GM19397 (cell line): ENCODE measurements at regions not wholly inside any gene's neighbourhood (a gene's known extent, or its start where the extent isn't known, plus 50 kb on each side); places are given as distances from the start of the nearest gene placed in this dataset.

ENCODE experiments used
- ATAC-seq: cut with Tn5 transposase; IDR thresholded peaks from one replicate; pipeline ENCODE4 v1.9.1; 2021; ENCODE audit warnings: mild to moderate bottlenecking, moderate library complexity; ENCODE audit not compliant: unreplicated experiment

DNA sequence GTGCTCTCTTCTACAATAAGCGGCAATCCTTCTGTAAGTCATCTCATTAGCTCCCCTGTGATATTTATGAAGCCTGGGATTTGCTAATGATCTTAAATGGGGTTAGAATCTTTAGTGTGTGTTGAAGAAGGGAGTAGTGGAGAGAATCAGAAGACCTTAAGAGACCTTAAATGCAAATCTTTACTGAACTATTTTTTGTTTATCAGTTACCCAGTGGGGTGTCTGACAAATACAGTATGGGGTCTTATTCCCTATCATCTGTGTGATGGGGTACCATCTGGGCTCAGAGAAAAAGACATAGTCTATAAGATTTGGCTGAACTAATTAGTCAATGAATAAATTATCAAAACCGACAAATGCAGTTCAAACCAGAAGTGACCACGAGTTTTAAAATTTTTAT lies 378.4 kb upstream of the SGCD start:
- ATAC-seq = no peak

DNA sequence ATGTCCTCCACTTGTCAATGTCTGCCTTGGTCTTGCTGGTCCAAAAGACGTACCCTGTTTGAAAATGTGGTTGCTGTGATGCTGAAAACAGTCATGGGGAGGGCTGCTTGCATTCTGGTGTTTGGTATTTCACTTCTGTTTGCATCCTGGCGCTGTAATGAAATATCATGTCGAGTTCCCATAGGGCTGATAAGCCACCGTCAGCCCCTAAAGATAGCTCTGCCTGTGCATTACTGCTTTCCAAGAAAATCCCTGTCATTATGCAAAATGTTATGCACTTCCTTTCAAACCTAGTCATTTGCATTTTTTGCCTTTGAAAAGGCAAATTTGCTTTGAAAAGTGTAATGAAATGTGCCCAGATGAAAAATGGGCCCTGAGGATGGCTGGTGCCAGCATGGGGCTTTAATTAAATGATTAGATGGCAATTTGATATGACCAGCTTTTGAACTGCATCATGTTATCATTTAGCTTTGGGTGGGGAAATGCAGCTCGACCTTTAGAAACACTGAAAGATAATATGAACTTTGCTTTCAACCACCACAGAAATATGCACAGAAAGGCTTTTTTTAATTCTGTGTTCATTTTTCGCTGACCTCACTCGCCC lies 374.4 kb upstream of the SGCD start:
- ATAC-seq = no peak

DNA sequence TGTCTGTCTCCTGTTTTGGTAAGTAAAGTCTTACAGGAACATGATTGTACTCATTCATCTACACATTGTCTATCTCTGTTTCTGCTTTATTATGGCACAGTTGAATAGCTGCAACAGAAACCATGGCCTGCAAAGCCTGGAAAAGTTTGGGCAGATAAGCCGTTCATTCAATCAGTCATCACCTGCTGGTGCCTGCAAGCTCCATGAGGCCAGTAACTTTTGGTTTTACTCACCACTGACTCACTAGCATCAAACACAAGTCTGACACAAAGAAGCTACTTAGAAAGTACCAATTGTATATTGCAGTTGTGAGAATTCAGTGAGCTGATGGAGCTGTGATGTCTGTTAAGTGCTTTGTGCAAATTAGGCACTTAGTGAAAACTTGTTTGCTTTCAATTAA lies 373.6 kb upstream of the SGCD start:
- ATAC-seq = no peak

DNA sequence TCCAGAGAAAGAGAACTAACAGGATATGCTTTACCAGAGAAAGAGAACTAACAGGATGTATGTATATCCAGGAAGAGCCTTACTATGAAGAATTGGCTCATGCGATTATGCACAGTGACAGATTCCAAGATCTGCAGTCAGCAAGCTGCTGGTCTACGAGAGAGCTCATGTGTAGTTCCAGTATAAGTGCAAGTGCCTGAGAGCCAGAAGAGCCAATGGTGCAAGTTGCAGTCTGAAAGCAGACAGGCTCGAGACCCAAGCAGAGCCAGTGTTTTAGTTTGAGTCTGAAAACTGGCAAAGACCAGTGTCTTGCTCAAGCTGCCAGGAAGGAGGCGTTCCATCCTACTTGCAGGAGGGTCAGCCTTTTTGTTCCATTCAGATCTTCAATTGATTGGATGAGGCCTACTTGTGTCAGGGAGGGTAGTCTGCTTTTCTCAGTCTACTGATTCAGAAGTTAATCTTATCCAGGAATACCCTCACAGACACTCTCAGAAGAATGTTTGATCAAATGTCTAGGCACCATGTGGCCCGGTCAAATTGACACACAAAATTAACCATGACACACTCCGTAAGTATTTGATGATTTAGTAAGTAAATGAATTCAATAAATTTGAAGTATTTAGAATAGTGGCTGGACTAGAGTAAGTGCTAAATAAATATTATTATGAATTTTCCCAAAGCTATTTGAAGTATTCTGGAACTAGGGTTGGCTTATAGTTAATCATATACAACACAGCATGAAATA lies 372.1 kb upstream of the SGCD start:
- no peak for ATAC-seq

DNA sequence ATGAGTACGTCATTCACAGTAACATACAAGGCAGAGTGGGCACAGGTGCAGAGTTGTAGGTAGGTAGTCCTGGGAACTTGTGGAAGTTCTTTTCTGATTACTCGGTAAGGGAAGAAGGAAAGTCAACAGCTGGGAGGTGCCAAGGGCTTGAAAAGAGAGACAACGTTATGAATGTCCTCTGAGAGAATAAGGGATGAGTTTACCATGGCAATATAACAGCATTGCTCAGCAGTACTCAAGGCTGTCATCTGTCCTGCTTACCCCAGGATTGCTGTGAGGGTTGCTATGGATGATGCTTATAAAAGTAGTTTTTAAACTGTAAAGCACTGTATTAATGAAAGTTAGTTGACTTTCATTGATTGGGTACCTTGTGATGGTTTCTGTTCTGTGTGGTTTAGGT lies 369.1 kb upstream of the SGCD start:
- ATAC-seq = no peak

DNA sequence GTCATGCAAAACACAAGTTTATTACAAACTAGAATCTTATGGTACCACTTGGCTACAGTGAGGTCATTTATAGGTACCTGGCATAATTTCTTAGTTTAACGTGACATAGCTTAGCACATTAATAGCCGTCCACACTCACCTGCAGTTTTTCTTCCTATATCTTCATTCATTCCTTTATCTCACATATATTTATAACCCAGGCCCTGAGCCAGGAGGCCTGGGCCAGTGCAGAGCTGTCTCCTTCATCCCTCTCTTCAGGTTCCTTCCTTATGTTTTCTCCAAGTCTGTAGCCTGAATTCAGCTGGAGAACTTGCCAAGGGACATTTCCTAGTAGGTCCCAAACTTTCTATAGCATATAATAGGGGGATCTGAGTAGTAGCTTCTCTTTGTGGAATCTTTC lies 367.9 kb upstream of the SGCD start:
- no peak for ATAC-seq

DNA sequence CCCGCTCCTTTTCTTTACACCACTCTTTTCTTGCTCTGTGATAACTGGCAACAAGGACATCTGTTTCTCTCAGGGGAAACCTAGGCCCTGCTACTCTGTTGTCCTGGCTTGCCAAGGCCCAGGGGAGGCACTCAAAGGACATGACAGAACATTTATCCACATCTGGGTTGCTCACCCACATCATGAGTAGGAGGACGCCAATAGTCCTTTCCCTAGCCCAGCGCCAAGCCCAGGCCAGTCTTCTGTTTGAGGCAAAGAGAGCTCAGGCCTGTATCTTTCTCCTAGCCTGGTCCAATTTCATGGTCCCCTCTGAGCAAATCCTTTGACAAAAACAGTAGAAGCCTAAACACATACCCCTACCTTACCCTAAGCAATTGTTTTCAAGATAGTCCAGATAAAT lies 366.8 kb upstream of the SGCD start:
- ATAC-seq = no peak

DNA sequence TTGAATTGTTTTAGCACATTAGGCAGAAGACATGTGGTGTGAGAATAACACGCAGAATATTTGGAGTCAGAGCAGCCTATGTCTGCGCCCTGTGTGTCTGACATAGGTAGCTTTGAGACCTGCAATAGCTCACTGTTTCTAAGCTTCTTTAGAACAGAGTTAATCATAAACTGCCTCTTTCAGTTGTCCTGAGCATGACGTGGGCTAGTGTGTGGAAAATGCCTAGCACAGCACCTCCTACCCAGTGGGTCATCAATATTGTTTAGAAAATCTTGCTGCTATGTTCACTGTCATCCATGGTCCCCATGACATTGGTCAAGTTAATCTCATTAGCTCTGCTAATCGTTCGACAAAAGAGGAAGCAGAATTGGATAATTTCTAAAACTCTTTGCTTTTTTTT lies 357.4 kb upstream of the SGCD start:
- ATAC-seq = no peak

DNA sequence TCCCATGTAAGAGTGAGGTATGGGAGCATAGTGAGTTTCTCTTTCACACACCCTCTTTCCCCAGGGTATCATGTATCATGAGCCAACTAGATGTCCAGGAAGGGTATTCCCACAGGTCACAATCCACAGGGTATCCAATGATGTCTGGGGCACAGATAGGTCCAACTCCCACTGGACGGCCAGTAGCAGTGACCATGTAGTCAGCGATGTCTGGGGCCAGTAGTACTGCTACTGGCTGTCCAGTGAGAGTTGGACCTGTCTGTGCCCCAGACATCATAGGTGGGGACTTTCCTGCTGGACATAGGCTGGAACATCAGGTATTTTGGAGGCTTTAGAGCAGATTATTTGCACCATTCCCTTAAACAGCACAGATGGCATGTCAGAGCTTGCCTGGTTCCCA lies 352.6 kb upstream of the SGCD start:
- no peak for ATAC-seq

DNA sequence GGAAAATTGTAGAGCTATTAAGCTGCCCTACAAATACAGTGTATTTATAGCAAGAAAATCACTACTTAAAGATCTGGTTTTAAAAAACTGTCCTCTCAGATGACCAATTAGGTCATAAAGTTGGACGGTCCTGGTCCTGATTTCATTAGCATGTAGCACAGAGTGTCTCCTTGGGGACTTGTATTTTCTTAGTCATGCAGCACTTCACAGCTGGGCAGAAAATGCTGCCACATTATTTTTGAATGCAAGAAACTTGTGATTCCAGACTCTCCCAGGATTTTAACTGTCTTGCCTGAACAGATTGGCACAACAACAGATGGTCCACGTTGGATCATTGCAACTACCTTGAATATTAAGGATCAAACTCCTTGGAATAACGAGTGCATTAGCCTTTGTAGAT lies 348.1 kb upstream of the SGCD start:
- no peak for ATAC-seq

DNA sequence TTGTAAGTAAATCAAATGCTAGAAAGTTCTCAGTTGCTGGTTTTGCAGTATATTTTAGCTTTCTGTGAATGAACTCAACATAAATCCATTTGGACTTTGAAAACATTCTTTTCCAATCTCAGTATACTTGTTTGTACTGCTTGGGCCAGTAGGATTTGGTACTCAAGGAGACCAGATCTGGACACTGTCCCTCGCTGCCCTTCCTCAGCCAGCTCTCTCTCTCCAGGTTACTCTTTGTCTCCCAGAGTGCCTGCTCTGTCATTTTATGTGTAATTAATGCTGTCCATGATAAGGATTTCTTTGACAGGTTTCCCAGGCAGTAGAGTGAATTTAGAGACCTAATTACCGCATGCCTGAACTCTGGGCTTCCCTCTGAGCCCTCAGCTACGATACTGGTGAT lies 344.6 kb upstream of the SGCD start:
- ATAC-seq = no peak

DNA sequence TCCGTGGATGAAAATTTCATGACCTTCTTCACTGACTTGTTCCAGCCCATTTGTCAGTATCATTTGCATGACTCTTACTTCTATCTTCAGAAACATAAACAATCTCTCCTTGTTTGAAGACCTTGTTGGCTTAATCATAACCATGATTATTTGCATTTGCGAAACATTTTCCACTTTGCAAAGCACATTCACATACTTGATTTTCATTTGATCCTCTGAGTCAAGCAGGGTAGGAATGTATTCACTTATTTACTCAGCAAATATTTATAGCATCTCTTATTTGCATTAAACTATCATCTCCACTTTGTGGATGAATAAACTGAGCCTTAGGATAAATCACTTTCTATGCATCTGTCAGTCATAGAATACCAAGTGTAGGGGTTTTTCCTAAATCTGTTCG lies 343.0 kb upstream of the SGCD start:
- ATAC-seq = no peak

DNA sequence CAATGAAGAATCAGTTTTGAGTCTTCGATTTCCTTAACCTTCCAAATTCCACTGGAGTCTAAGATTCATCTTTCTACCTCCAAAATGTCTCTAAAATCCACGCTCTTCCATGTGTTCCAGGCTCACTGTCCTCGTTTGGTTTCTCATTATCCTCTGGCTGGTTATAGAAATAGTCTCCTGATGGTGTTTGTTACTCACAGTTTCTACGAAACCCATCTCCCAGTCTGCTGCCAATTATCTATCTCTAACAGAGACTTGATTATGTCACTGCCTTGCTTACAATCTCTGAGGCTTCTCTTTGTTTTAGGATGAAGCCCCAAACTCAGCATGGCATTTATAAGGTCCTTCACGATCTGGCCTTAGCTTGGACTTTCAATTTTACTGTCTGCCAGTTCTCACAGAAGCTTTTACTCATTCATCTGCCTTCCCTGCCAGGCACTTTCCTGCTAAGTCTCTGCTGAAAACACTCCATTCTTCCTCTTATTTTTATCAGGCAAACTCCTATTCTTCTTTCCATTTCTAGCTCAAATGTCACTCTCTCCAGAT lies 339.6 kb upstream of the SGCD start:
- no peak for ATAC-seq

DNA sequence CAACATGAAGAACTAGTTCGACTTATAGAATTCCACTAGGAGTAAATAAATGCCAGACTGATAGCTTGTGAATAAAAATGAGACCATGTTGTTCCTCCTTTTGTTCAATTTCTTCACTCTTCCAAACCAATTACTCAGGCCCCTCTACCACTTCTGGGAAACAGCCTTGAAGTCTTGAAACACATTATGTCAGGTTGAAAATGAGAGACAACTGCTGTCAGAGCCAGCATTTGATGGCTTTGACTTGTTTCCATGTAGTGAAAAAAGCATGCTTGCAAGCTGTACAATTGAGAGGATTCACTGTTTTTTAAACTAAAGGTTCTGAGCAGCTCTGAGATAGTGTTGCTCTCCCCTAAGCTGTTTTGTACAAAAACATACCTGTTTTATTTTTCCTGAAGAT lies 337.1 kb upstream of the SGCD start:
- ATAC-seq = no peak

DNA sequence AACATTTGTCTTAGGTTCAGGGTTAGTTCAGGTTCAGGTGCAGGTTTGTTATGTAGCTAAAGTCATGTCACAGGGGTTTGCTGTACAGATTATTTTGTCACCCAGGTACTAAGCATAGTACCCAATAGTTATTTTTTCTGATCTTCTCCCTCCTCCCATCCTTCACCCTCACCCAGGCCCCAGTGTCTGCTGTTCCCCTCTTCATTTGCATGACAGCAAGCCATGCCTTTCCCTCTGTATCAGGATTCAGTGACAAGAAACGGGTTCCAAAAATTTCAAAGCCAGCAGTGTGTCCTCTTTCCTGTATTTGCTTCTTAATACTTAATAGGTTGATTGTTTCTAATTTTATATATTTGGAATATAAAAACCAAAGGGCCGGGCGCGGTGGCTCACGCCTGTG lies 330.8 kb upstream of the SGCD start:
- ATAC-seq = no peak

DNA sequence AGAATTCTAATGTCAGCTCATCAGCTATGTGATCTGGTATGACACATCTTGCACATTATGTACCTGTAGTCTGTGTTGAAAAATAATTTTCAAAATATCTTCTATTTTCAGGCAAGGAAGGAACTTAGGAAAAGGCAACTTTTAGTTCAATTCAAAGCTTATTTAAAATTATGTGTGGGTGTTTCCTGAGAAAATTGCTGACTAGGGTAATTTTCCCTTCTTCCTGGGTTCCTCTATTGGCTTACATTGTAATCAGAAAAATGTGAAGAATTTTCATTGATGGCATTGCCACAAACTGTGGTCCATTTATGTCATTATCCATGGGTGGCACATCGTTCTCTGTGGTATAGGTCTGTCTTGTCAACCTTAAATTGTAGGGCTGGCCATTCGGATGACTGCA lies 328.7 kb upstream of the SGCD start:
- ATAC-seq = no peak

DNA sequence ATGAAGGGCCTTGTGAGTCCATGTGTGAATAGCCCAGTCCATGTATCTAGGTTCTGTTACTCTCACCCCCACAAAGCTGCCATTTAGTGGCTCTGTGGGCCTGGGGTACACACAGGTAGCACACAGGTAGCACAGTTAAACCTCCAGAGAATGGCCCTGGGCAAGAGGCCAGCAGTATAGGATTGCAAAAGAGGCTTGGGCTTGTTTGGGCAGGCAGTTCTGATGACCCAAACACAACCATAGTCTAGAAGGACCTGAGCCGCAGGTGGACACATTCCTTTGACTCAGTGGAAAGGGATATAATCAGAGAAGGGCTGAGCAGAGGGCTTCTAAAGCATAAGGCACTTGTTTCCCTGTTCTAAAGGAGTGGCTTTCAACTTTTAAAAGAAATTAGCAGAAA lies 326.8 kb upstream of the SGCD start:
- ATAC-seq = no peak

DNA sequence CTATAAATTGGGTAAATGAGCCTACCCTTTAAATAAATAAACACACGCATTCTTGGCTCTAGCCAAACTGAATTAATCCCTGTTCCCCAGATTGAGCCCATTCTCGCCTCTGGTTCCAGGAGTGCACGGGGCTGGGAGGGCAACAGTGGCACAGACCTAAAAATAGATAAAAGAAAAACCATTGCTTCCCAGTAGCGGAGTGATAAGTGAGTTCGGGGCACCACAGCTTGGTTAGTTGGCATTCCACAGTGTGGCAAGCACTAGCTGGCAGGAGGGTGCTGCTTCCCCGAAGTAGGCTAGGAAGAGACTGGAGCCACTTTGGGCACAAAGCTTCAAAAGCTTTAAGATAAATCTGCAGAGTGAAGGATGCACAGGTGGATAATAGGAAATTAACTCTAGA lies 322.2 kb upstream of the SGCD start:
- ATAC-seq = no peak

DNA sequence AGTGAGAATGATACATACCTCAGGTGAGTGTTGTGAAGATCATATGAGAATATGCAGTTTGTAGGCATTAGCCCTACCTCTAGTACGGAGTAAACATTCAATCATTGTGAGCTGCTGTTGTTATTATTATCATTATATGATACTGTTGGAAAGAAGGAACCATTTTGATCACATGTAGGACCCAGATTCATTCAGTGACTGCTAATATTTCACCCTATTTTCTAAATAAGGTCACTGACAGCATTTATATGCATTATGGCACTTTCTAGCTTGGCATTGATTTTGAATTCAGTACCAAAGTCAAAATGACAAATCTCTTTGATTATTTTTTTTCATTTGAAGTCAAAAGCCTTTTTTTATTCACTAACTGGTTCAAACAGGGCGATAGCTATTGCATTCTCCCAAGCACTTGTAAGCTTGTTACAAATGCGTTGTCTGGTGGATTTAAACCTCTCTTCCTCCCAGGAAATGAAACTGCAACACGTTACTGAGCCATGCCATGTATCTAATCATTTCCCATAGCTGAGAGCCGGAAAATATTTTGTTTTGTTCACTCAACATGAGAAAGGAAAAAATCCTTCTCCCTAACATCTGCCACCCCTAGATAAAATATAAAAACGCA lies 320.8 kb upstream of the SGCD start:
- ATAC-seq = no peak

DNA sequence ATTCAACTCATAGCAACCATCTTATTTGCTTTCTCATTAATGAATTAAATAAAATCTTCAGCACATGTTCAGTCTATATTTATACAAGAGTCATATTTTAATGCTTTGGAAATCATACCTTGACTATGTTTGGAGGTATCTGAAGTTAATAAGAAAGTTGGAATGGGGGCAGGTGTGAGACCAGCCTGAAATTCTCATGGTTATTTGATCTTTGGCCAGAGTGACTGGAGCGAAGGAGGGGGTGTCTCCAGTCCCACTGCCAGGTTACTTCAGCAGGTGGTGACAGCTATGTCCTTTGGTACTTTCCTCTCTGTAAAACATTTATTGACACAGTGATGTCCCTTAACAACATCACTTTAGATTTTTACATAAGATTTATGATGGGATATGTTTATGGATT lies 318.1 kb upstream of the SGCD start:
- ATAC-seq = no peak

DNA sequence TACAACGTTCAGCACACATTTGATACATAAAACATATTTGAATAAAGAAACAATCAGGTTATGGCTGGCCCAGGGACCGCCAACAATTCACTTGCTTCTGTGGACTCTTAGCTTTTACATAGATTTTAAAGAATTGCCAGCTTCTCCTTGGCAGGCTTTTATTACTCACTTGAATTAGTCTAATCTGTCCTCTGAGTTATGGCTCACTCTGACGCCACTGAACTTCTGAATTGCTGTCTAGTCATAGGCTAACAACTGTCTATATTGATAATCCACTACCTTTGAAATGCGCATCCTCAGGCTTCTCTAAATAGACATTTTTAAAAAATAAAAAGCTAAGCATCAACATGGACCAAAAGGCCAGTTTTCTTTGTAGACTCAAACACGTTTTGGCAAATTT lies 317.4 kb upstream of the SGCD start:
- ATAC-seq = no peak

DNA sequence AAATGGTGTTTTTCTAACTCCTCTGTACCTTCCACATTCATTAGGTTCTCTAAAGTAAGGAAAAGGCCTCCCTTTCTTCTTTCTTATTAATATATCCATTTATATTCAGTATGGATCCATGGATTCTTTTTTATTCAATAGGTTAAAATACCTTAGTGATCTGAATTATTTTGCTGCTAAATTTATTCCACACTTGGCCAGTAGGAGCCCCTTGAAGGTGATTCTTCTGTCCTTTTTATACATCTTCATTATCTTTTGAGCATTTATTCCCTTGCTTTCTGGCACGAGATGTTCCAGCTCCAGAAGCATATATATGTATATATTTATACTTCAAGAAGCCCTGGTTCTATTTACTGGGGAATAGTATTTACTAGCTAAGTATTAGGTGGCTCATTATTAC lies 311.8 kb upstream of the SGCD start:
- ATAC-seq = no peak
